OCI-LY7 (cell line): ENCODE measurements at regions not wholly inside any gene's neighbourhood (a gene's known extent, or its start where the extent isn't known, plus 50 kb on each side); places are given as distances from the start of the nearest gene placed in this dataset.
"Not testable (repeated sequence)": the region's sequence is repeated elsewhere in the genome, so short reads cannot be mapped to it uniquely, and the experiment has no call there.

Experiments used
- BruUV-seq: library from RNA; stranded (reverse); fragments of 400-500 nt; replicated peaks from 2 replicates; lab custom pipeline; 2021; lab: Mats Ljungman, UMichigan
- CTCF ChIA-PET: fragments of 300-600 bp; sonication (Branson Sonifier 250); formaldehyde crosslinking; loops from one replicate; lab custom pipeline; 2022; ENCODE audit warnings: antibody characterized with exemption; ENCODE audit not compliant: unreplicated experiment; lab: Charles Lee
- POLR2A ChIA-PET: fragments of 300-600 bp; sonication (Branson Sonifier 250); formaldehyde crosslinking; loops from one replicate; lab custom pipeline; 2022; ENCODE audit warnings: antibody characterized with exemption; lab: Charles Lee
- DNase-seq: peaks from one replicate; pipeline ENCODE4 v3.0.0-alpha.2; 2015; ENCODE audit warnings: low spot score
- H2AFZ ChIP-seq: fragments of 200-600 bp; sonication (generic), shearing (Covaris generic); 2 replicates; pipeline ENCODE4 v1.6.1; 2014; ENCODE audit warnings: mild to moderate bottlenecking, antibody characterized with exemption, low read length, moderate library complexity
- H3K27ac ChIP-seq: fragments of 200-600 bp; sonication (generic); 2 replicates; pipeline ENCODE4 v1.5.1; 2014; ENCODE audit warnings: mixed run types, low read depth, mild to moderate bottlenecking, moderate library complexity, low read length, inconsistent platforms; ENCODE audit not compliant: poor library complexity, severe bottlenecking
- H3K36me3 ChIP-seq: fragments of 200-600 bp; sonication (generic); 2 replicates; pipeline ENCODE4 v1.6.1; 2014; ENCODE audit warnings: mild to moderate bottlenecking, antibody characterized with exemption, low read length, moderate library complexity, mixed read lengths; ENCODE audit not compliant: insufficient read depth
- H3K4me1 ChIP-seq: fragments of 200-600 bp; sonication (generic); 2 replicates; pipeline ENCODE4 v1.5.1; 2014; ENCODE audit warnings: mild to moderate bottlenecking, low read length; ENCODE audit not compliant: insufficient read depth, poor library complexity, severe bottlenecking
- H3K4me2 ChIP-seq: fragments of 200-600 bp; sonication (generic); 2 replicates; pipeline ENCODE4 v1.6.1; 2014; ENCODE audit warnings: mild to moderate bottlenecking, low read length
- H3K4me3 ChIP-seq: fragments of 200-600 bp; sonication (generic); 2 replicates; pipeline ENCODE4 v1.5.1; 2014; ENCODE audit warnings: mild to moderate bottlenecking, low read depth, low read length; ENCODE audit not compliant: poor library complexity, severe bottlenecking
- H3K79me2 ChIP-seq: fragments of 200-600 bp; sonication (generic); 2 replicates; pipeline ENCODE4 v1.6.1; 2016; ENCODE audit warnings: low read depth, mild to moderate bottlenecking, low read length, moderate library complexity, mixed read lengths; ENCODE audit not compliant: insufficient read depth
- H3K9me2 ChIP-seq: fragments of 200-600 bp; sonication (generic); 2 replicates; pipeline ENCODE4 v1.6.1; 2016; ENCODE audit warnings: mild to moderate bottlenecking, low read length, mixed read lengths; ENCODE audit not compliant: insufficient read depth
- H3K9me3 ChIP-seq: fragments of 200-600 bp; sonication (generic); 2 replicates; pipeline ENCODE4 v1.6.1; 2014; ENCODE audit warnings: mild to moderate bottlenecking, mixed run types, low read length, mixed read lengths
- H4K20me1 ChIP-seq: fragments of 200-600 bp; sonication (generic); 2 replicates; pipeline ENCODE4 v1.6.1; 2014; ENCODE audit warnings: mild to moderate bottlenecking, antibody characterized with exemption, low read length, moderate library complexity, mixed read lengths; ENCODE audit not compliant: insufficient read depth
- intact Hi-C: fragments of 100-400 bp; cut with micrococcal nuclease; formaldehyde crosslinking; loops from one replicate; pipeline ENCODE4 v1.10.0; 2022; ENCODE audit not compliant: unreplicated experiment

DNA sequence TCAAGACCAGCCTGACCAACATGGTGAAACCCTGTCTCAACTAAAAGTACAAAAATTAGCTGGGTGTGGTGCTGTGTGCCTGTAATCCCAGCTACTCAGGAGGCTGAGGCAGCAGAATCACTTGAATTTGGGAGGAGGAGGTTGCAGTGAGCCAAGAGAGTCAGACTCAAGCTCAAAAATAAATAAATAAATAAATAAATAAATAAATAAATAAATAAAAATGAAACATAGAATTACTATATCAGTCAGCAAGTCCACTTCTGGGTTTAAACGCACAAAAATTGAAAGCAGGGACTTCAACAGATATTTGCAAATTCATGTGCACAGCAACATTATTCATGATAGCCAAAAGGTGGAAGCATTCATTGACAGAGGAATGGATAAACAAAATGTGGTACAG is 875.2 kb upstream of the ALG10B start:
- DNase-seq, result not testable (repeated sequence)

DNA sequence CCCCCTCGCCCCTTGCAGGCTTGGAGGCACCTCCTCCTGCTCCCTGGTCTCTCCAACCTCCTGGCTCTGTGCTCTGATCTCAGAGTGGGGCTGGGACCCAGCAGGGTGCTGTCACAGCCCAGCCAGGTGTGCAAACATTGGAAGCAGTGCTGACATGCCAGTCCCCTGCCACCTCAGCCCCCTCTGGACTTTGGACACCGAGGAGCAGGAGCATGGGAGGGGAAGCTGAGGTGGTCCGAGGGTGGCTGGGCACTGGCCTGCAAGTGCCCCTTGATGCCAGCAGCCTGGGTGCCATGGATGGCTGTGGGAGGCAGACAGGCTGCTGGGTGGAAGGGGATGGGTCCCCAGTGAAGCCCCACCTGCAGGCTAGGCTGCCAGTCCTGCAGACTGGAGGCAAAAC is 860.9 kb upstream of the ALG10B start:
- CTCF ChIA-PET, H4K20me1 ChIP-seq, H3K27ac ChIP-seq, H3K4me3 ChIP-seq, DNase-seq, H3K9me2 ChIP-seq, H3K79me2 ChIP-seq, H3K4me1 ChIP-seq, H3K4me2 ChIP-seq, H3K9me3 ChIP-seq, H3K36me3 ChIP-seq, intact Hi-C loops, BruUV-seq, POLR2A ChIA-PET, H2AFZ ChIP-seq: not testable (repeated sequence)

More for the DNA sequence above, 875.2 kb upstream of the ALG10B start:
- intact Hi-C loops, H3K9me3 ChIP-seq, H3K36me3 ChIP-seq, H3K9me2 ChIP-seq, CTCF ChIA-PET, H3K79me2 ChIP-seq, H3K4me2 ChIP-seq, H2AFZ ChIP-seq, H3K4me1 ChIP-seq, BruUV-seq, H4K20me1 ChIP-seq, POLR2A ChIA-PET, H3K27ac ChIP-seq, H3K4me3 ChIP-seq: not testable (repeated sequence)

DNA sequence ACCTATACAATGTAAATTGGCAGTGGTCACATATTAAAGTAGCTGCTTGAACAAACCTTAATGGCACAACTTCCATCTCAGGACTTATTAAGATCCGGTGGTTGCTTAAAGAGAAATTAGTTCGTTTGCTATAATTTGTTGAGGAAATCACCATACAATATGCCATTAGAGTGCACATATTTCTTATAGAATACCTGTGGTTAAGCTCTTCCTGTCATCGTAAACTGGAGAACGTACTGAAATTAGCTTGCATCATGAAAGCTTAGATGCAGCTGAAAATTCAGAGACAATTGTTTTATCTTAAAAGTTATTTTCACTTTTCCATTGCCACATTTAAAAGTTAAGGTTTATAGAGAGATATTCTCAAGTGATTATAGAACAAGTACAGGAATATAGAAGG is 818.6 kb upstream of the ALG10B start:
- intact Hi-C loops, BruUV-seq, H3K4me2 ChIP-seq, H3K9me3 ChIP-seq, H3K4me3 ChIP-seq, H3K4me1 ChIP-seq, H3K36me3 ChIP-seq, H3K27ac ChIP-seq, H2AFZ ChIP-seq, H3K79me2 ChIP-seq, H4K20me1 ChIP-seq, CTCF ChIA-PET, H3K9me2 ChIP-seq, DNase-seq: not testable (repeated sequence)
- POLR2A ChIA-PET, result interaction anchor here (0.6 kb wide), 1 partner anchor 64 kb away, joined by 4 read pairs; no protein-coding TSS in a partner anchor

DNA sequence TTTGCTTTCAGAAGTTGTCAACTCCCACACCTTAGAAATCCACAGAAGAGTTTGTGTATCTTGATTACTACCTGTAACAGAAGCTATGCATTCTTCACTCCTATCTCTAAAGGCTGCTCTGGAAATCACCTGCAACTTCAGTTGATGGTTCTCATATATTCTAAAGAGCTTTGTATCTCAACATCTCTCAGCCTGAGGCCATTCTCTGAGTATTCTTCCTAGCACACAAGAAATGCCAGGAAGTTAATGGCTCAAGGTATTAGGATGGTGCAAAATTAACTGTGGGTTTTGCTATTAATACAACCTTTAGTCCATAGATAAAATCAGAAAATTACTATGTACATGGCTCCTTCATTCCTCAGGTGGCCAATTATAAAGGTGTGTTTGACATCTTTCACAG is 806.3 kb upstream of the ALG10B start:
- DNase-seq, H3K79me2 ChIP-seq, H2AFZ ChIP-seq, POLR2A ChIA-PET, H3K9me3 ChIP-seq, intact Hi-C loops, BruUV-seq, H3K4me1 ChIP-seq, H4K20me1 ChIP-seq, H3K27ac ChIP-seq, CTCF ChIA-PET, H3K4me3 ChIP-seq, H3K36me3 ChIP-seq, H3K4me2 ChIP-seq, H3K9me2 ChIP-seq: not testable (repeated sequence)

DNA sequence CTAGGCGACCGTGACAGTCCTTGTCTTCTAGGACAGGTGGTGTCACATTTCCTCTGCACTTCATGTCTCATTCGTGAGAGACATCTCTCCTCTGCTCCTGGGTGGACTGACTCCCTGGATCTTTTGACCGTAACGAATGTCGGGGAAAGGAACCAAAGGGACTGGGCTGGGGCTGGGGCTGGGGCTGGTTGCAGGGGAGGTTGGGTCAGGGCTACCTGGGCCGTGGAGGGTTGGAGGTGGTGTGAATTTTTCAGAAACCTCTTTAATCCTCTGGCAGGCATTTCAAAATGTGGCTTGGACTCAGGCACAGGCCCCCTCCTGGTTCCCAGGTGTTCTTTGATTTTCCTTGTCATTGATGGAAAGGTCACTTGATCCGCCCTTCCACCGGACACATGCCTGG is 776.0 kb upstream of the ALG10B start:
- H3K9me3 ChIP-seq, DNase-seq, BruUV-seq, H4K20me1 ChIP-seq, H3K79me2 ChIP-seq, H3K27ac ChIP-seq, H3K4me2 ChIP-seq, H2AFZ ChIP-seq, intact Hi-C loops, H3K4me1 ChIP-seq, H3K36me3 ChIP-seq, H3K9me2 ChIP-seq, POLR2A ChIA-PET, H3K4me3 ChIP-seq, CTCF ChIA-PET: not testable (repeated sequence)
